GM12874 (cell line): ENCODE measurements at regions not wholly inside any gene's neighbourhood (a gene's known extent, or its start where the extent isn't known, plus 50 kb on each side); places are given as distances from the start of the nearest gene placed in this dataset.

Source experiments
- TF ChIP-seq, protein P1 (sequence below): IDR thresholded peaks from 2 replicates; pipeline ENCODE4 v1.5.1; 2011; ENCODE audit warnings: low read depth, mild to moderate bottlenecking, control low read depth, low read length, moderate library complexity; ENCODE audit not compliant: insufficient read depth

DNA sequence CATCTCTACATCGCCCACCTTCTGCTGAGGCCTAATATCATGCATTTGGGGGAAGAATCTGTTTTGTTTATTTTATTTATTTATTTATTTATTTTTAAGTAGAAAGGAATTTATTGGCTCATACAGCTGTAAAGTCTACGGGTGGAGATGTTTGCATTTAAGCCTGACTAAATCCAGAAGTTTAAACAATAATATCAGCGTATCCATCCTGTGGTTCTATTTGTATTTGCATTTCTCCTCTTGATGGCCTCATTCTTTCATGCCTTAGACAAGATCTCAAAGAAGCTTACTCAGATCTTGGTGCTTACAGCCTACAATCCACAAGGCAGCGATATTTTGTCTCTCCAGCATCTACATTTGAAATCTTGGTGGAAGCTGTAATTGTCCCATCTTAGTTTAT is 67.1 kb upstream of the CARD18 start:
- TF ChIP-seq, protein P1, sequence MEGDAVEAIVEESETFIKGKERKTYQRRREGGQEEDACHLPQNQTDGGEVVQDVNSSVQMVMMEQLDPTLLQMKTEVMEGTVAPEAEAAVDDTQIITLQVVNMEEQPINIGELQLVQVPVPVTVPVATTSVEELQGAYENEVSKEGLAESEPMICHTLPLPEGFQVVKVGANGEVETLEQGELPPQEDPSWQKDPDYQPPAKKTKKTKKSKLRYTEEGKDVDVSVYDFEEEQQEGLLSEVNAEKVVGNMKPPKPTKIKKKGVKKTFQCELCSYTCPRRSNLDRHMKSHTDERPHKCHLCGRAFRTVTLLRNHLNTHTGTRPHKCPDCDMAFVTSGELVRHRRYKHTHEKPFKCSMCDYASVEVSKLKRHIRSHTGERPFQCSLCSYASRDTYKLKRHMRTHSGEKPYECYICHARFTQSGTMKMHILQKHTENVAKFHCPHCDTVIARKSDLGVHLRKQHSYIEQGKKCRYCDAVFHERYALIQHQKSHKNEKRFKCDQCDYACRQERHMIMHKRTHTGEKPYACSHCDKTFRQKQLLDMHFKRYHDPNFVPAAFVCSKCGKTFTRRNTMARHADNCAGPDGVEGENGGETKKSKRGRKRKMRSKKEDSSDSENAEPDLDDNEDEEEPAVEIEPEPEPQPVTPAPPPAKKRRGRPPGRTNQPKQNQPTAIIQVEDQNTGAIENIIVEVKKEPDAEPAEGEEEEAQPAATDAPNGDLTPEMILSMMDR, result no peak

DNA sequence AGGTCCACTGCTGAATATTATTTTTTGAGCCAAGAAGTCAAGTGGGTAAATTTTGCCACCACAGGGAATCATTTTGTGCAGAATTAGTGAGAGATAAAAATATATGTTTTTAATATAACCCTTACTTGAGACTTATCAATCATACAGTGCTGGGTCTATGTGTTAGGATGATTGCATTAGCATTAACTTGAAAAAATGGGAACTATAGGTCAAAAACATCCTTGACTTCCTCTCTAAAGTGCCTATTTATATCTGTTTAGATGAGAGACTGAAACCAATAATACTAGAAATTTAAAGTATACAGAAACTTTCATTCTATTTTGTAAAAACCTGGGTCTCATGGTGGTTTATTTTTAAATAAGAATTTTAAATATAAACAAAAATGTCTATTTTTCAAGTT is 65.1 kb upstream of the CARD18 start:
- TF ChIP-seq, protein P1, result no peak

DNA sequence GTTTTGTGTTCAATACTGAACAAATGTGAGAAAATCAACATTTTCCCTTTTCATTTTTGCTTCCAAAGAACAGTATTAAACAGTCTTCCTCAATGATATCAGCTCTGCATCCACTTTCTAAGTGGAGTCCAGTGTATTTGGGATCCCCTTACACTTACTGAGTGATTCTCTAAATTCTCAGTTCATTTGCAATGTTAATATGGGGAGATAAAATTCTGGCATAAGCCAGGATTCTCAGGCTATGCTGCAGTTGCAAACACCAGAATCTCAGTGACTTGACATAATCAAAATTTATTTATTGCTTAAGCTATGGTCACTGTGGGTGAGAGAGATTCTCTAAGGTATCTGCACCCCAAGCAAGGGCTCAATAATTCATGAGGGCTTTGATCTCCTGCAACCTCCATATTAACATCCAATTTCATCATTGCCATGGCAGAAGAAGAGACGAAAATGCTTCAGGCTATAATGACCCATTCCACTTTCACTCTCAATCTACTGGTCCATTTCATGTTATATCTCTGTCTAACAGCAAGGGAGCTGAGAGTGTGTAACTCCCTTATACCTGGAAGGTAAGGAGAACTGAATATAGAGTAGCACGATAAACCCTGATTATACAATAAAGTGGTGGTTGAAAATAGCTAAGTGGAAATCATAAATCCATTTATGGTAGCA is 64.1 kb upstream of the CARD18 start:
- TF ChIP-seq, protein P1, result no peak

DNA sequence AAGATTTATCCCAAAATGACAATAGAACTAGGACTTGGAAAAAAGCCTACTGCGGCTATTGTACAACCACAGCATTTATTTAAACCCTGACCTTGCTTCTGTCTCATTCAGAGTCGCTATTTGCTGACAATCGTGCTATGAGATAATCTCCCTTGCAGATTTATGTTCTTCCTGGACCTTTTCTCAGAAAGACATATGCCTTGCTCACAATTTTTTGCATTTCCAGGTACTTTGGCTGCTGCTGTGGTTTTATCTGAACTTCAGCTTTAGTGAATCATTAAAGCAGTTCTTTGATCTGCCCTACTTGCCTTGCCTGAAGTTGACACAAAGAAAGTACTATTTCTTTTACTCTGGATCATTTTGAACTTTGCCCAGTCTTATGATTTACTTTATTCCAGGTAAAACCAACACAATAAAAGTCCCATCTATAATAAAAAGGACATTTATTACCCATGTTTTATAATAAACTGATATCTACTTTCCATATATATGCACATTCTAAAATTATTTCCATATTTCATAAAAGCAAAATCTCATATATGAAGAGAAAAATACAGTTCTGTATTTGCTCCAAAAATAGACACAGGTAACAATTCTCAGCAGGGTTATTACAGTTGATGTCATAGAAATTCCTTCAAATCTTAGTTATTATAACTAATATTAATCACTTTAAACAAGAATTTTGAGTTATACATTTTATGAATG is 63.4 kb upstream of the CARD18 start:
- TF ChIP-seq, protein P1, result no peak

DNA sequence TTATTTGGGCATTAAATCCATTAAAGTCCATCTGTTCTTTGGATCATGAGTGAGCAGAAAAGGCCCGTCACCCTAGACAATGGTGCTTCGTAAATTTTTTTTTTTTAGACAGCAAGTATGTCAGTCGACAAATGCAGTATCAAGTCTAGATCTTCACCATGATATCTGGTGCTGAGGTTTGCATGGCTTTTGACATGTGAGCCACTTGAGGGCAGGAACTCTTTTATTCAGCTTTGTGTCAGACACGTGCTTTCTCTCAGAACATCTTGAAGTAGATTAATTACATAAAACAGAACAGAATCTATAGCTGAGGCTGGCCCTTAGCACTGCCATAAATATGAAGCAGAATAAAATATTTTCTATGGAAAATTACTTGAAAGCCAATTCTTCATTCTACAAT is 62.9 kb upstream of the CARD18 start:
- TF ChIP-seq, protein P1, result no peak

DNA sequence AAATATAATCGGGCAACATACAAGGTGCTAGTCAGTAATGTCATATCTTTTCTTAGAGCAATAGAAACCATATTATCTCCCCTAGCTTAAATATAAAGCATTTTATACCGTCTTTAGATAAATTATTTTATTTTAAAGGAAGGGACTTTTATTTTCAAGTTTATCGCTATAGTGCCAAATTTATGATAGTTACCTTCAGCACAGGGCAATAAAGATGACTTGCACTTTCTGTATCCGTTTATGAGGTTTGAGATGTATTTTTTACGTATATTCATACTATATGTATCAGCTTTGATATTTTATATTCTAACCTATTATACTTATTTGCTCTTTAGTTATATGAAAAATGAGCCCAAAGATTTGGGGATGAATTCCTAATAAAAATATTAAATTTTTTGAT is 61.6 kb upstream of the CARD18 start:
- TF ChIP-seq, protein P1, result no peak

DNA sequence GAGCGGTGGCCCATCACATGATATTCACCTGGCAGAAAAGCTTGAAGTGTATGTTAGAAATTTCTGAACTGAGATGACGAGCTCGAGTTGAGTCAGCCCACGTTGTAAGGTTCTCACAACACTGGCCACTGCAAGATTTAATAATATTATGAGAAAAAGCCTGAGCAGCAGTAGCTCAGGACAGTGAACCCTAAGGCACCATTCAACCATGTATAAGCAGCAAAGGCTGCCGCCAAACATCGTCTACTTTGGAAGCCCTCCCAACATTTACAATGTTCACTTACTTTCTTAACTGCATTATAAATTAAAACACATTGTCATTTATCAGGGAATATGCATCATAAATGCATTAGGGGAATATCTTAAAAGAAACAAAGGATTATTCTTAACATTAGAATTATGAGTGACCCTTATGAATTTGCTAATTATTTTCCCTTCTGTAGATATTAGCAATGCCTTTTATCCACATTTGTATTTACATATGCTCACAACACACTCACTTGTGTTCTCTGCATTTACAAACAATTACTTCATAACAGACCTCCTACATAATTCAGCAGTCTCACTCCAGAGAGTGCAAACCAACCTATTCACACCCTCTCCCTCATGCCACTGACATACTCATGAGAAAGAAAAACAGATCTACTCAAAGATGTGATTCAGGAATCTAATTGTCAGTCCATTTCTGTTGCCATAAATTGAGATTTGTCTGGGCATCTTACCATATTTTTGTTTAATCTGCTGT is 57.7 kb upstream of the CARD18 start:
- TF ChIP-seq, protein P1, result no peak
